GM19455 (cell line): ENCODE measurements at regions not wholly inside any gene's neighbourhood (a gene's known extent, or its start where the extent isn't known, plus 50 kb on each side); places are given as distances from the start of the nearest gene placed in this dataset.

ENCODE experiments used
- ATAC-seq: cut with Tn5 transposase; IDR thresholded peaks from one replicate; pipeline ENCODE4 v1.9.1; 2021; ENCODE audit not compliant: unreplicated experiment

- no peak for ATAC-seq
Observed at GRCh38 chr5:123756318-123756665, 244.3 kb downstream of the CSNK1G3 start.

GRCh38 chr5:123755653-123756317 is 243.8 kb downstream of the CSNK1G3 start:
- ATAC-seq: no peak

- no peak for ATAC-seq
Observed at GRCh38 chr5:123754908-123755307, 242.9 kb downstream of the CSNK1G3 start.

GRCh38 chr5:123753937-123754891 is 242.2 kb downstream of the CSNK1G3 start:
- ATAC-seq: no peak

GRCh38 chr5:123753180-123753936 is 241.4 kb downstream of the CSNK1G3 start:
- no peak for ATAC-seq

GRCh38 chr5:123752552-123753179 is 240.7 kb downstream of the CSNK1G3 start:
- no peak for ATAC-seq

GRCh38 chr5:123751670-123752069 is 239.7 kb downstream of the CSNK1G3 start:
- ATAC-seq: no peak

GRCh38 chr5:123748239-123748638 is 236.3 kb downstream of the CSNK1G3 start:
- ATAC-seq: no peak

GRCh38 chr5:123746683-123747360 is 234.8 kb downstream of the CSNK1G3 start:
- ATAC-seq: no peak

- no peak for ATAC-seq
Observed at GRCh38 chr5:123743990-123744583, 232.1 kb downstream of the CSNK1G3 start.

GRCh38 chr5:123735384-123735783 is 223.4 kb downstream of the CSNK1G3 start:
- ATAC-seq: no peak

GRCh38 chr5:123732257-123732656 is 220.3 kb downstream of the CSNK1G3 start:
- no peak for ATAC-seq

GRCh38 chr5:123722451-123722850 is 210.5 kb downstream of the CSNK1G3 start:
- no peak for ATAC-seq

- no peak for ATAC-seq
Observed at GRCh38 chr5:123721675-123722276, 209.8 kb downstream of the CSNK1G3 start.

- no peak for ATAC-seq
Observed at GRCh38 chr5:123720955-123721354, 209.0 kb downstream of the CSNK1G3 start.

GRCh38 chr5:123720339-123720738 is 208.4 kb downstream of the CSNK1G3 start:
- no peak for ATAC-seq

GRCh38 chr5:123719004-123719403 is 207.0 kb downstream of the CSNK1G3 start:
- ATAC-seq: no peak

- ATAC-seq: no peak
Observed at GRCh38 chr5:123718238-123718637, 206.3 kb downstream of the CSNK1G3 start.

- ATAC-seq: no peak
Observed at GRCh38 chr5:123717139-123717538, 205.2 kb downstream of the CSNK1G3 start.

GRCh38 chr5:123710031-123710430 is 198.1 kb downstream of the CSNK1G3 start:
- ATAC-seq: no peak
